HT-29 (cell line): ENCODE measurements at regions not wholly inside any gene's neighbourhood (a gene's known extent, or its start where the extent isn't known, plus 50 kb on each side); places are given as distances from the start of the nearest gene placed in this dataset.
"Not testable (repeated sequence)": the region's sequence is repeated elsewhere in the genome, so short reads cannot be mapped to it uniquely, and the experiment has no call there.

Experiments used
- DNase-seq: peaks from one replicate; pipeline ENCODE4 v3.0.0-alpha.2; 2015; ENCODE audit warnings: low spot score

DNA sequence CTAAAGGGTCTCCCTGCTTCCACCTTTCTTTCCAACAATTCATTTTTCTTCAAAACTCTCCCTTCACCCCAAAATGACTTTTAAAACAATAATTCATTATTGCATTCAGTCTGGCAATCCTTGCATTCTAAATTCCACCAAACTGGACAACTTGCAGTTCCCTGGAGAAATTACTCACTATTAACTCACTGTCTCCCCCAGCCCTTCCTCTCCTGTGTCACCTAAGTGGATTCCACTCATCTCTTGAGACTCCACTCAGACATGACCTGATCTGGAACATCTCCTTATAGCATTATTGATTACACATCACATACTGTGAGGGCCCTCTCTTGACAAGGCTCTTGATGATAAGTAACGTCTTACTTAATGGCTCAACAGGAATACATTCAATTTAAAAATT is 257.1 kb downstream of the BRINP2 start:
- no peak for DNase-seq

DNA sequence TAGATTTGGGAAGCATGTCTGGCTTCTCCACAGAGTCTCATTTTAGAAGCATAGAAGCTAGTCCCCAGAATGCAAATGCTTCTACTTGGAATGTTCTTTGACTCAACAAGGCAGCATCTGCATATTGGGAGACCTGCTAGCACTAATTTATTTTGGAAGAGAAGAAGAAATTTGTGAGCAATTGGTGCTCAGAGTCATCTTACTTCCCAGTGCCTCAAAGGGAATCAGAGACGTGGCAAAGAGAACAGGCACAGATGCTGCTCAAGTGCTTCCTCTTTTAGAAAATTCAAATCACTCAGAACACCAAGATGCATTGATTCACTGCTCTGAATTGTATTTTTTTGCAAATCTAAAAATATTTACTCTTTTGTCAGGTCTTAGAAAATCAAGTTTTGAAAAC is 255.7 kb downstream of the BRINP2 start:
- no peak for DNase-seq

DNA sequence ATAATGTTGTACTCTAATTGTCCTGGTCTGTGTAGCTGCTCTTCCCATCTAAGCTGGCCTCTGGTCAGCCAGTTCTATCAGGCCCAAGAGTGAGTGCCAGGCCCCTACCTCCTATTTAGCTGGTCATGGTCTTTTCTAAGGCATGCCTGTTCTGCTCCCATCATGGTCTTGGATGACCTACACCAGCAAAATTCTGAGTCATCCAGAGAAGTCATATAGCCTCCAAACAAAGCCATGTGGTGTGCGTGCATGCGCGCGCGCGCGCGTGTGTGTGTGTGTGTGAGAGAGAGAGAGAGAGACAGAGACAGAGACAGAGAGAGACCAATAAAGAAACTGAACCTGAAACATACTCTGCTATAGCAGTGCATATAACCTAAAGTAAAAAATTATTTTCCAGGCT is 254.4 kb downstream of the BRINP2 start:
- DNase-seq: no peak

DNA sequence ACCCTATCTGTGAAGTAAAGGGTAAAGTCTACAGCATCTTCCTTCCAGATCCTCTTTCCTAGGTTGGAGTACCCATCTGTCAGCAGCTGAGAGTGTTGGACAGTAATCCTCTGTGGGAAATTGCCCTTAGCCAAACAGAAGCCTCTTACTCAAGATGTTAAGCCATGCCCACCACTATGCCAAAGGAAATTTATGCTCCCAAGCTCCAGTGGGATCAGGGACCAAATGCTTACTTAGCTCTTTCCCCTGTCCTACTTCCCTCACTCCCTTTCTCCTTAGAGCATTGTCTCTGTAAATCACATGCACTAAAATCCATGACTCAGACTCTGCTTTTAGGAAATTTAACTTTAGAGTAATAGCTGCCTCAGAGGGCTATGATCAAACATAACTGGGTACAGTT is 254.0 kb downstream of the BRINP2 start:
- DNase-seq: no peak

DNA sequence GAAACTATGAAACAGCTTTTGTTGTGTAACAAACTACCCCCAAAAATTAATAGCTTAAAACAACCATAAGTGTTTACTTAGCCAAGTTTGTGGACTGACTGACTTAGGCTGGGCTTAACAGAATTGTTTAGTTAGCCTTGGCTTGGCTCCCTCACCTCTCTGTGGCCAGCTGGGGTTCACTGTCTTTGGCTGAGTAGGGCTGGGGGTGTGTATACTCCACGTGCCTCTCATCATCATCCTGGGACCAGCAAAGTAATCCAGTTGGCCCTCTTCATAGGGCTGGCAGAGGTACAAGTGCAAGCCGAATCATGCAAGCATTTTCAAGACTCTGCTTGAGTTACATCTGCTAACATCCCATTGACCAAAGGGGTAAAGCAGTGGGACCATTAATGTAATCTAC is 252.3 kb downstream of the BRINP2 start:
- DNase-seq: no peak

DNA sequence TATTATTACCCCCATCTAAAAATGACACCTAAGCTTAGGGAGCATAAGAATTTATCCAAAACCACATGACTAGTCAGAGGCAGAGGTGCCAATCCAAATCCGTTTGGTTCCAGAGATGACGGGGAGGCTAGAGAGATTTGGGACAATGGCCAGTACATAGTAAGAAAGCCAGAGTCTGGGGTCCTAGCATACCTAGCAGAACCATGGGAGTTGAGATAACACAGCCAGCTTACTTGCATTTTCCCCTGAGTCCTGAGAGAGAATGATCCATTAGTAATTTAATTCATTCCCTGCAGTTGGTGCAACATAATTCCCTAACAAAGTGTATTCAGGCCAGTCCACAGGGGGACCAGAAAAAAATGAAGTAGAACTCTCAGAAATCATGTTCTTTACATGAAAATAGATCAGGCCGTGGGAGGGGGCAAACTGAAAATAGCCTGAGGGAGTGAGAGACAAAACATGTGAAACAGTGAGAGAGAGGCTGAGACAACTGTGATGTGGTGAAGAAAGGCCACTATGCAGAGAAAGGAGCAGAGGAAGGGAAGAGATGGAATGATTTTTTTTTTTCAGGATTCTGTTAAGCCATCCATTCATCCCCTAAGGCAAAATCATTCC is 243.3 kb downstream of the BRINP2 start:
- DNase-seq: no peak

DNA sequence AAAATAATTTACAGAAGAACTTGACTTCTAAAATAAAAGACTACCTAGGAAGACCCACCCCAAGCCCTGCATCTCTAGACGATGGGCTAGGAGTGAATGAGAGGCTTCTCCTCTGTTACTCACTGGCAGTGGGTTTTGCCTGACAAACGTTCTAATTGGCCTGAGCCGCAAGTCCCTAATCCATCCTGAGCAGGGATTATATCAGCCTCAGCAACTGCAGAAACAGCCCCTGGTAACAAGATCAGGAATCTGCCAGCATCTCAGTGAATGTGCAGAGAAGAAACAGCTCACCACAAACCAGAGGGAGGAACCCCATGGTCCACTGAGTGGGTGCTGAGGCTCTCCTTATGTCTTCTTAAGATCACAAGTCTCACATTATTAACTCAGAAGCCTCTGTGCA is 240.6 kb downstream of the BRINP2 start:
- DNase-seq: no peak

DNA sequence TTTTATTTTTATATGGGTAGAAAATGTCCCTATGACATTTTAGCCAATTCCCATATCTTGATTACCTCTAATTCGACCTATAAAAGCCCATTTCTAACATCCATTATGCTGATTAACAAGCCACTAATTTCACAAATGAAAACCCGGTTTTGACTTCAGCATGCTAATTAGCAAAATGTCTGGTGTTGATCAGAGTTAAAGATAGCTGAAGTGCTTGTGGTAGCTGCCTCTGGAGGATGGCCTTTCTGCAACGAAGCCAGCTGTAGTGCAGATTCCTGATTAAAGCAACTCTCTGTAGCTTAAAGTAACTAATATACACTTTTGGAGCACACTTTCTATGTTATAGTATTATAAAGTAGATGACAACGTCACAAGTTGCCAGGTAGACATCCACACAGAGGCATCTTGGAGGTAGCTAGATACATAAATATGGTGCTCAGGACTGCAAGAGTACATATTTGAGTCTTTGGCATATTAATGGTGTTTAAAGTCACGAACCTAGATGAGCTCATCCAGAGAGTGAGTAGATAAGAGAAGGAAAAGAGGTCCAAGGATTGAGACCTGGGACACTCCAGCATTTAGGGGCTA is 239.5 kb downstream of the BRINP2 start:
- DNase-seq: no peak

DNA sequence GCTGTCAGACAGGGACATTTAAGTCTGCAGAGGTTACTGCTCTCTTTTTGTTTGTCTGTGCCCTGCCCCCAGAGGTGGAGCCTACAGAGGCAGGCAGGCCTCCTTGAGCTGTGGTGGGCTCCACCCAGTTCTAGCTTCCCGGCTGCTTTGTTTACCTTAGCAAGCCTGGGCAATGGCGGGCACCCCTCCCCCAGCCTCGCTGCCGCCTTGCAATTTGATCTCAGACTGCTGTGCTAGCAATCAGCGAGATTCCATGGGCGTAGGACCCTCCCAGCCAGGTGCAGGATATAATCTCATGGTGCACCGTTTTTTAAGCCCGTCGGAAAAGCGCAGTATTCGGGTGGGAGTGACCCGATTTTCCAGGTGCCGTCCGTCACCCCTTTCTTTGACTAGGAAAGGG is 235.6 kb downstream of the BRINP2 start:
- not testable (repeated sequence) for DNase-seq

DNA sequence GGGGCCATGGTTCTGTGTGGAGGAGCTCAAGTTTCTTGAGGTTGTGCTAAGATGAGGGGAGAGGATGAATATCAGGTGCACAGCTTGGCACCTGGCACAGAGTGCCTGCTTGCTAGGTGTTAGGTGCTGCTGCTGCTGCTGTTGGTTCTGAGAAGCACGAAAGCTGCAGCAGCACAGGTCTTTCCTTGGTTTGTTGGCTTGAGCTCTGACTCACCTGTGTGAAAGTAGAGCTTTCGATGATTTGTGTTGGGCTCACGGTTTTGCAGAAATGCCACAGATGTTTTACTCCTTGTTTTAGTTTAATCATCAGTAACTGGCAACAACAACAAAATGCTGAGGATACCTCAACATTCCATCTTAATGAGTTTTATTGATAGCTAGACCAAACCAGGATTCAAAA is 221.6 kb downstream of the BRINP2 start:
- DNase-seq: no peak

DNA sequence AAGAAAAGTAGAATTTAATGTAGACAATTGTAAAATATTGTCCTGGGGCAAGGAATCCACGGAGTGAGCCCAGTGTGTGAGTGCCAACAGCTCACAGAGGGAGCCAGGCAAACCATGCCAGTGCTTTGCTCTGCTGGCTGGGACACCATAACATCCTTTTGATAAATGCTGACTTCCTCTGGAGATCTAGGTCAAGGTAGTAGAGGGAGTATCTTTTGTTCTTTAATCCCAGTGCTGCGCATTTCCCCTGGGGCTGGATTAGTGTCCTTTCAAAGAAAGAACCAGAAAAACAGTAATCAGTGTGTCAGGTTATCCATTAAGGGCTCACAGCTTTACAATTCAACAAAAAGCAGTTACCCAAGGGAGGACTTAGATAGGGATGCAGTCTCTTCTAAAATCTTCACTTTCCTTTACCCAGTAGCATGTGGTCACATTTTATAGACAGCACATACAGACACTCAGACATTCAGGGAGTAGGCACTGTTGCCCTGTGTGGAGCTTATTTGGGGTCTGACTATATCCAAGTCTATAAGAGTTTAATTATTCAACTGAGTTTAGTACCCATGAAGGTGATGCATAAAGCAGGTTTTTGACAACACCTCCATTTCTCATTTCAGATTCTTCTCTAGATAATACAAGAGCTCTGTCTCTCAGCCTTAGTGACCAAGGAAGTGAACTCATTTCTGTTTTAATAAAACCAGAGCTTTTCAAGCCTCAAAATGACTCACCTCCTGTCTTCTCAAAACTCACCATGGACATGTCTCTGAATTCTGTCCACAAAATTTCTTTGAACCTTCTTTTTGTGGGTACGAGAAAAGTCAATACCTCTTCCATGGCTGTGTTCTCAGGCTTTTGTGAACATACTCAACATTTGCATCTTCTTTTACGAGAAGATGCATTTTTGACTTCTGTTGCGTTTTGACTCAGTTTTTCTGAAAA is 215.3 kb downstream of the BRINP2 start:
- no peak for DNase-seq

DNA sequence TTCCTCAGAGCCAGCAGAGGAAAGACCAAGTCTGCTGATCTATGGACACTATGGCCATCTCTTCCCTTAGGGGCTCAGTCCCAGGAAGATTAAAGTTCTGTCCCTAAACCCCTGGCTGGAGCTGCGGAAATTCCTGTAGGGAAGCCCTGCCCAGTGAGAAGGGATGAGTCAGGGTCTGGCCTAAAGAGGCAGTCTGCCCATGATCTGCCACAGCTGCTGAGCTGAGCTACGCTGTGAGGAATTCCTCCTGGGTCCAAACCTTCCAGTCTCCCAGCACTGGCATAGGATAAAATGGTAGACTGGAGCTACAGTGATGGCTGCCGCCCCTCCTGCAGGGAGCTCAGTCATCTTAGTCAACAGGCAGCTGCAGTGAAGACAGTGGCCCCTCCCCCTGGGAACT is 213.7 kb downstream of the BRINP2 start:
- DNase-seq: no peak

DNA sequence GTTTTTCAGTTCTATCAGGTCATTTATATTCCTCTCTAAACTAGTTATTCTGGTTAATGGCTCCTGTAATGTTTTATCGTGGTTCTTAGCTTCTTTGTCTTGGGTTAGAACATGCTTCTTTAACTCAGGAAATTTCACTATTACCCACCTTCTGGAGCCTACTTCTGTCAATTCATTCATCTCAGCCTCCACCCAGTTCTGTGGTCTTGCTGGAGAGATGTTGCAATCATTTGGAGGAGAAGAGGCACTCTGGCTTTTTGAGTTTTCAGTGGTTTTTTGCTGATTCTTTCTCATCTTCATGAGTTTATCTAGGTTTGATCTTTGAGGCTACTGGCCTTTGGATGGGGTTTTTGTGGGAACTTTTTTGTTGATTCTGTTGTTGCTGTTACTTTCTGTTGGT is 213.0 kb downstream of the BRINP2 start:
- DNase-seq: no peak

DNA sequence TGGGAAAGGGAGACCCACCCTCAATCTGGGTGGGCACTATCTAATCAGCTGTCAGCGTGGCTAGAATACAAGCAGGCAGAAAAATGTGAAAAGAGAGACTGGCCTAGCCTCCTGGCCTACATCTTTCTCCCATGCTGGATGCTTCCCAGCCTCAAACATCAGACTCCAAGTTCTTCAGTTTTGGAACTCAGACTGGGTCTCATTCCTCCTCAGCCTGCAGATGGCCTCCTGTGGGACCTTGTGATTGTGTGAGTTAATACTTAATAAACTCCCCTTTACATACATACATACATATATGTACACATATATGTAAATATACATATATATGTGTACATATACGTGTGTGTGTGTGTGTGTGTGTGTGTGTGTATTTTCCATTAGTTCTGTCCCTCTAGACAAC is 207.1 kb downstream of the BRINP2 start:
- DNase-seq: no peak

DNA sequence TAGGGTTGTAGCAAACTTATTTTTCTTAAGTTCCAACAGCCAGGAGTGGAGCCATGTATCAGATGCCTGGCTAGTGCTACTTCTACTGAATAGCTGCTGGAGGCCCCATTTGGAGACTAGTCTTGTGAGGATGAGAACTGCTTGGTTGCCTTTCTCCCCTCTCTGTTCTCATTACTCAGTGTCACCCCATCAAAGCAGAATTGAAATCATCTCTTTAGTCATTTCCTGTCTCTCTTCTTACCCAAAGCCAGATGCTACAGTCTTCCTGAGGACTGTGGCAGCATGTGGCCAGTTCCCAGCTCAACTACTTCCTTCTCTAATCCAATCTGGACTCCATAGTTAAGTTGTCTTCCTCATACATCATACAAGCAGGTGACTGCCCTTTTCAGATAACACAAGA is 197.5 kb downstream of the BRINP2 start:
- no peak for DNase-seq

DNA sequence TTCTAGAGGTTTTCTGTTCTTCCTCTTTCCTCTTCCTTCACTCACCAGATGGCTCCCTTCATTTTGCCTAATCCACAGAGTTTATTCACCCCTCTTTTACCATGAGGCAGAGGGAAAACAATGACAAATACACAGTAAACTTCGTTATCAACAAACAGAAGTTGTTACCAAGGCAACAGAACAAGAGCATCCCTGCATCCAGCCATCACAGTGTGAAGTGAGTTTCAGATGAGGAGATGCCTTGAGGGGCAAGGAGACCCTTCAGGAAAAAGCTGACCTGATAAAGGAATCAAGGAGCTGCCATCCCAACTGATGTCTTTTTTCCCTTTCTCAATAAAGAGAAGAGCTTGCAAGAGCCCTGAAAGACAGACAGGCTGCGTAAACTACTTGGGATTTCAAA is 195.3 kb downstream of the BRINP2 start:
- DNase-seq: no peak

DNA sequence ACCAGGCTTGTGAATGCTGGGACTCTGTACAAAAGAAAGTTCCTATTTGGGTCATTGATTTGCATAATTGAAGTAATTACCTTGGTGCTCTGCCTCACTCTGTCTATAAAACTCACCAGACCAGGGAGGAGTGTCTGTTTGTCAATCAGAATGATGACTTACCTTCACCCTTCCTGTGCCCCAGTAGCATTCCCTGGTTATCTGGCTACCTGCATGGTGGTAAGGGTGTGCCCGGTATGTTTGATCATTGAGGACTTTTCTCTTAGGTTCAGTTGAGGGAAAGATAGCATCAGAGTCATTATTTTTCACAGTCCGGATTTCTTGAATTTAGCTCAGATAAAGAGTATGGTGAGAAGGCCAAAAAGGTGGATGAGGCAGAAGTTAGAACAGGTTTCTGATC is 190.0 kb downstream of the BRINP2 start:
- DNase-seq: no peak

DNA sequence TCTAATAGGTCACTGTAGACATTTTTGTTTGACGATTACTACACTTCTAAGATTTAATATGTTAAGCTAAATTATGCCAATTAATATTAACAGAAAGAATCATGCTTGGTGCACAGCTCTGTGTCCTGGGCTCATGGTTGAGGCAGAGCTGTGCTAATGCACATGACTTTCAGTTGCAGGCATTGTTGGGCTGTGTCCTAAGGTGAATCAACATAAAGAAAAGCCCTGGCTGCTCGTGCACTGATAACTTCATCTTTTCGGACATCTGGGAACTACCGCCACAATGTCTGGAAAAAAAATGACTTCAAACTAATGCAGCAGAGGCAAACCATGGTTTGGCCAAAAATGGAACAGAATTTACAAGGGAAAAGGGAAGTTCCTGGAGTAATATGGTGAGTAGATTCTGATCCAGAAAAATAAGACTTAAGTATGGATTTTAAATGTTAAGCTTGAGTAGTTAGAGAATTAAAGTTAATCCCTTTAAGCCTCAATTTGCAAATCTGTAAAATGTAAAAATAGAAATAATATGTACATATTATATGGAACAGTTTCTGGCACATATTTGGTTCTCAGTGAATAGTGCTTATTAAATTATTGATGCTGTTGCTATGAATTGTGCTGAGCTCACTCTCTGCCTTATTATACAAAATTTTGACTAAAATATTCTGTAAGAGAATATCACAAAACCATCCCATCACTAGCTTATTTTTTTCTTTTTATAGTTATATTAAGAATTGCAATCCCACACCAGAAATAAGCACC is 186.1 kb downstream of the BRINP2 start:
- DNase-seq: no peak

DNA sequence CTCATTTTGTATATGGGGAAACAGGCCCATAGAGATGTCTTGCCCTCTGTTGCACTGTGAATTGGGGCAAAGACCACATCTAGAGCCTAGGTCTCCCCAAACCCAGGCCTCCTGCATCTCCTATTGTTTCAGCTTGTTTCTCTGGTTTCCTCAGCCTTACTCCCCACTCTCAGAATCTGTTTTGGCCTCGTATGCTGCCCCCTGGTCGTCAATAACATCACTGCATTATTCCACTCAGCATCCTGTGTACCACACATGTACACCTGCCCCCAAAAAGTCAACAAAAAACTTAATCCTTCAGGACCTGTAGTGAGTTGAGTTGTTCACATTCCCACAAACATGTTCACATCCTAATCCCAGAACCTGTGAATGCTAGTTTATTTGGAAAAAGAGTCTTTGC is 184.8 kb downstream of the BRINP2 start:
- DNase-seq: peak; percentile 69

DNA sequence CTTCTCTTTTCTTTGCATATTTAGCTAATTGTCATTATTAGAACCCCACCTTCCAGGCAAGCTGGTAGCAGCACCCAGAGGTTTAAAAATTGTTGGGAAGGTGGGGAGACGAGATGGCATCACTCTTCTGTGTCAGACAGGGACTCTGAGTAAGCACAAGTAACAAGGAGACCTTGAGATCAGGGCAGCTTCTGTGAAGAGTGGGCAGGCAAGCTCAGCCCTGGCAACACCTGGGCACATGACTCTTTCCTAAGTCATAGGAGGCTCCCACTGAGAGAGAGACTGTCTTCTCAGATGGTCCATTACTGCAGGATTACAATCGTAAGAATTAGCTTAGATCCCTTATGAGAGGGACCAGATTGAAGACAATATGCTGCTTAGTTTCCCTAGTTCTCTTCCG is 183.5 kb downstream of the BRINP2 start:
- no peak for DNase-seq

DNA sequence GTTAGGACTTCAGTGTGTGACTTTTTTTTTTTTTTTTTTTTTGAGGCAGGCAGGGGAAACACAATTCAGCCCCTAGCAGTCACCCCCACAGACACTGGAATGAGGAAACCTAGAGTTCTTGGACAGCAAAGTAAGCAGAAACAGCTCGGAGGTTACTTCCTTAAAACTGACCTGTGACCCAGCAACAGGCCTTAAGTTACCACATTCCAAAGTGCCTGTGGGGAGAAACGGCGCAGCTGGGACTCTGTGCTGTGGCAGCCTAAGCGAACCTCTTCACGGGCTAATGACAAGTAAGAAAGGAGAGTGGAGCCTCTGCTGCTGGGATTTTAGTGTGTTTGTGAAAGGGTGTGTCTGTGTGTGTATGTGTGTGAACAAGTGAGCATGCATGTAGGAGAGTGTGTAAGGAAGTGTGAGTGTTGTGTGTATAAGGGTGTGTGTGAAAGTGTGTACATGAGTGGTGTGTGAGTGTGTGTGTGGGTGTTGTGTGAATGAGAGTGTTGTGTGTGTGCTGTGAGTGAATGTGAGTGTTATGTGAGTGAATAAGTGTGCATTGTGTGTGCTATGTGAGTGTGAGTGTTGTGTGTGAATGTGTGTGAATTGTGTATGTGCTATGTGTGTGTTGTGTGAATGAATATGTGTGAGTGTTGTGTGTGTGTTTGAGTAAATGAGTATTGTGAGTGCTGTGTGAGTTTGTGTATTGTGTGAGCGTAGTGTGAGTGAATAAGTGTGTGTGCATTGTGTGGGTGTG is 180.8 kb downstream of the BRINP2 start:
- peak; percentile 64 for DNase-seq
